Globus pallidus (tissue), 1 donor: ENCODE measurements at regions not wholly inside any gene's neighbourhood (a gene's known extent, or its start where the extent isn't known, plus 50 kb on each side); places are given as distances from the start of the nearest gene placed in this dataset.
A peak's percentile ranks its signal among the peaks of the same experiment; 100 is the strongest.
"Not testable (repeated sequence)": the region's sequence is repeated elsewhere in the genome, so short reads cannot be mapped to it uniquely, and the experiment has no call there.

Experiments
- DNase-seq: peaks from one replicate; pipeline ENCODE4 v3.0.0-alpha.2; 2015; ENCODE audit warnings: low spot score

- DNase-seq, result no peak
Measured at GRCh38 chr22:25487508-25487907, 77.0 kb upstream of the GRK3 start.

DNA sequence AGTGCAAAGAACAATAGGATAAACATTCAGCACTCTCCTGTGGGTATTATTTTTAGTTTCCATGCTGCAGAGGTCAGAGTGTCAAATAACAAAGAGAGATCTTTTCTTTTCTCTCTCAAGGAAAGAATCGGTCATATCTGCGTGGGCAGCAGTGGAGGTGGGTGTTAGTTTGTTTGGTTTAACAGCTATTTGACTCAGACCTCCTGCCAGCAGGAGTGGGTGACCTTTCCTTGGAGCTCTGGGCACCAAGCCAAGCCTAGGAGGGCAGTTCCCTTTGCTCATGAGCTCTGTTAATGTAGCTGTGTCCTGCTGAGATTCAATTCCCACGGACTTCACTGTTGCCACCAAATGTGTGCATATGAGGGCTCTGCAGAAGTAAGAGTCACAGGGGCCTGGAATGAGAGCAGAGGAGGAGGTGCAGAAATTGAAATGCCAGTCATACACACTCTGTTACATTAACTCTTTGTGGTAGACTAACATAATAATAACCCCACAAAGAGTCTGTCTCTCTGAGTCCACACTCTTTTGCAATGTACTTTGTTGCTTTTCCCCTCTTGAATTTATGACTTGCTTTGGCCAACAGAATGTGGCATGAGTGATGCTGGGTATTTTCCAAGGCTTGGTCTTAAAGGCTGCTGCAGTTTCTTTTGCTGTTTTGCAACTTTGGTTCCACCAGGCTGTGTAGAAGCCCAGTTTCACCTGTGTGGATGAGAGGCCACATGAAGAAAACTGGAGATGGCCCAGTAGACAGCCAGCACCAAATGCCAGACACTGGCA lies 76.0 kb upstream of the GRK3 start:
- no peak for DNase-seq

DNA sequence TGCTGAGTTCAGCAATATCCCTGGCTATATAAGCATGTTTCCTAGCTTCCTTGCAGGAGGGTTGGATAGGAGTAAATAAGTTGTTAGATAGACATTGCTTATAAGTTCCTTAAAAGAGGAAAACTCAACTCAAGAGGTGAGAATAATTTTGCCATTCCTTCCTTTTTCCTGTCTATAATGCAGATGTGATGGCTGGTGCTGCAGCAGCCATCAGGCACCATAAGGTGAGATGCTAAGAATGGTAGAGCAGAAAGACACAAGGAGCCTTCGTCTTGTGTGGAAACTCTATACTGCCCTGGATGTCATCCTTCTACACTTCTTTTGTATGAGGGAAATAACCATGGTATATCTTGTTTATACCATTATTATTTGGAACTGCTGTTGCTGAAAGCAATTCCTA lies 74.5 kb upstream of the GRK3 start:
- no peak for DNase-seq

- no peak for DNase-seq
Measured at GRCh38 chr22:25490896-25491295, 73.6 kb upstream of the GRK3 start.

DNA sequence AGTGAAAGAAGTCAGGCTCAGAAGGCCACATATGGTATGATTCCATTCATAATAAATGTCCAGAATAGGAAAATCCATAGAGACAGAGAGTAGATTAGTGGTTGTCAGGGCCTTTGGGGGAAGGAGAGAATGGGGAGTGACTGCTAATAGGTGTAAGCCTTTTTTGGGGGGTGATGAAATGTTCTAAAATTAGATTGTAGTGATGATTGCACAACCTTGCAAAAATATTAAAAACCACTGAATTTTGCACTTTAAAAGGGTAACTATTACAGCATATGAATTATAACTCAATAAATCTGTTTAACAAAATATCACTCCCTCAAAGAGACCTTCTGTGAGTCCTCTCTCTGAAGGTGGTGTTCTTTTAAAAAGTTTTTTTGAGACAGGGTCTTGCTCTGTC lies 72.3 kb upstream of the GRK3 start:
- DNase-seq, result no peak

GRCh38 chr22:25492841-25493734 lies 71.4 kb upstream of the GRK3 start:
- DNase-seq, result peak; percentile 69

DNA sequence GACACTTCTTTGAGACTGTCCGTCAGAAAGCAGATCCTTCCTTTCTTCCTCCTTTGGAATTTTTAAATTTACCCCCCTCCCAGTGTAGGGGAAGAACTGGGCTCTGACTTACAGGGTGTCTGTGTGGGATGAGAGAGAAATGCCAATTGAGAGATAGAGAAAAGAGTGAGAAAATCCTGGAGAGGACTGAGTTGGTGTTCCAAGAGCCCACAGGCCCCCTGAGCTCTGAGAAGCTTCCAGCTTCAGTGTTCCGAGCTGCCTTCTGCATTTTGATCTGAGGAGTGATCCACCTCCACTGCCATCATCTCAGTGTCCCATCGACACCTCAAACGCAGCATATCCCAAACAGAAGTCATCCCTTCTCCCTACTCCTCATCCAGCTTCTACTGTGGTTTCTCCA lies 70.7 kb upstream of the GRK3 start:
- DNase-seq, result no peak

GRCh38 chr22:25494774-25495173 lies 69.7 kb upstream of the GRK3 start:
- DNase-seq, result no peak

DNA sequence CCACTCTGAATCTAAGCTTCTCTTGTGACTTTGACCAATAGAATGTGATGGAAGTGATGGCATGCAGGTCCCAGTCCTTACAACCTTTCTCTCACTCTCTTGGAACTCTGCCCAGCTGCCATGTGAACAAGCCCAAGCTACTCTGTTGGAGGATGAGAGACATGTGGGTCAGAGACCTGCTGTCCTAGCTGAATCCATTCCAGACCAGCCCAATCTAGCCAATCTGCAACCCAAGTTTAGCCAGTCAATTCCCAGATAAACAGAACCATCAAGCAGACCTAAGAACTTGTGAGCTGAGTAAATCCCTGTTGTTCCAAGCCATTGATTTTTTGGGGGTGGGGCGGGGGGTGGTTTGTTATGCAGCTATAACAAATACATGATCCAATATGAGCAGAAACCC lies 69.2 kb upstream of the GRK3 start:
- no peak for DNase-seq

DNA sequence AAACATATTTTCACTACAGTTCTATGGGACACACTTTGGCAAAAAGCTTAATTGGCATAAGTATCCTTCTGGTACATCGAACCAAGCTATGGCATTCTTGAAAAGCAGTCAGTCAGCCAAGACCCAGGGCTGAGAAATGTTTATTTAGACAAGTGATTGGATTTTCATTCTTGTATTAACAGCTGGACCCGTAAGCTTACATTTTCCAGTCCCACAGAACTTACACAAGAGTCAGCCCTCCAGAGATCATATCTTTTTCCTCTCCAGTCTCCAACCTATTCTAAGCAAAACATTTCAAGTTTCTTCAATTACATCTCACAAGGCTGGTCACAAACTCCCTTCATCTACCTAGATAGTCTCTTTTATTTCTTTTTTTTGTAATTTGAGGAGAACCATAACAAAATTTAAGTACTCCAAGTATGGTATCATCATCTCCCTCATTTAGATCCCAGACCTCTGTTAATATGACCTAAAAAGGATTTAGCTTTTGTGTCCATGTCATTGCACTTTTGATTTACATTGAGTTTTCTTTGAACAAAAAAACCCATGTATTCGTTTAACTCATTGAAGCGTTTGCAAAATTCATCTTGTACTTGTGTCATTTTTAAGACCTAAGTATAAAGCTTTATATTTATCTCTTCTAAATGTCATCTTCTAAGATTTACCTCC lies 67.9 kb upstream of the GRK3 start:
- DNase-seq, result no peak

- no peak for DNase-seq
Measured at GRCh38 chr22:25497181-25497641, 67.3 kb upstream of the GRK3 start.

DNA sequence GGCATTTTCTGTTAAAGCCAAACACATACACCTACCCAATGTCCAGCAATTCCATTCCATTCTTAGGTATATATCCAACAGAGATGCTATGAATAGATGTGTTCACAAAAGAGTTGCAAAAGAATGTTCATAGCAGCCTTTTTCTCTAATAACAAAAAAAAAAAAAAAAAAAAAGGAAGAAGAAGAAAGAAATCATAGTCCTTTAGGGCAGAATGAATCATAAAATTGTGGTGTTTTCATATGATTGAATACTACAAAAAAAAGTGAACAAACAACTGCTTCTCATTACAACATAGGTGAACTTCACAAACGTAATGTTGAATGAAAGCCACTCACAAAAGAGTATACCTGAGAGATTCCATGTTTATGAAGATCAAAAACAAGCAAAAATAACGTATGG lies 66.8 kb upstream of the GRK3 start:
- no peak for DNase-seq

DNA sequence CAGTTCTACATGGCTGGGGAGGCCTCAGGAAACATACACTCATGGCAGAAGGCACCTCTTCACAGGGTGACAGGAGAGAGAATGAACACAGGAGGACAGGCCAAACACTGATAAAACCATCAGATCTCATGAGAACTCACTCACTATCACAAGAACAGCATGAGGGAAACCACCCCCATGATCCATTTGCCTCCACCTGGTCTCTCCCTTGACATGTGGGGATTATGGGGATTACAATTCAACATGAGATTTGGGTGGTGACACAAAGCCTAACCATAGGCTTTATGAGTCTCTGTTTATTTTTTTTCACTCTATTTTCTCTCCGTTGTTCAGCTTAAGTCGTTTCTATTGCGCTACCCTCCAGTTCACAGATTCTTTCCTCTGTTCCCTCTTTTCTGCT lies 63.8 kb upstream of the GRK3 start:
- not testable (repeated sequence) for DNase-seq

GRCh38 chr22:25504017-25504416 lies 60.5 kb upstream of the GRK3 start:
- DNase-seq, result not testable (repeated sequence)

GRCh38 chr22:25508161-25508560 lies 56.3 kb upstream of the GRK3 start:
- DNase-seq, result no peak

- no peak for DNase-seq
Measured at GRCh38 chr22:25508761-25509321, 55.6 kb upstream of the GRK3 start.

GRCh38 chr22:25509374-25509791 lies 55.1 kb upstream of the GRK3 start:
- no peak for DNase-seq

GRCh38 chr22:25510876-25511275 lies 53.6 kb upstream of the GRK3 start:
- no peak for DNase-seq

DNA sequence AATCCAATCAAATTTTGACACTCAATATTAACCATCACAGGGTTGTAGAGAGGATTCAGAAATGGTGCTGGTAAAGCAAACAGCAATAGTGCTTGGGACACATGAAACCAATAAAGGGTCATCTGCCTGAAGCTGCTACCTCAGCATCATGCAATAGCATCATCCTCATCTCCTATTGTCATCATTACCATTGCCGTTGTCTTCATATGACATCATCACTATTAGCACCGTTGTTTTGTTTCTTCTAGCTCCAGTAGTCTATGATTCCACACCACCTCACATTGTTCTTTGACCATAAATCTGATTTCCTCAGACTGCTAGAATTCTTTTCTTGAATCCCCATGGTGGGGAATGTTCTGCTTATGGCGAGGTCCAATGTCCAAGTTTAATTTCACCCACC lies 52.8 kb upstream of the GRK3 start:
- no peak for DNase-seq

DNA sequence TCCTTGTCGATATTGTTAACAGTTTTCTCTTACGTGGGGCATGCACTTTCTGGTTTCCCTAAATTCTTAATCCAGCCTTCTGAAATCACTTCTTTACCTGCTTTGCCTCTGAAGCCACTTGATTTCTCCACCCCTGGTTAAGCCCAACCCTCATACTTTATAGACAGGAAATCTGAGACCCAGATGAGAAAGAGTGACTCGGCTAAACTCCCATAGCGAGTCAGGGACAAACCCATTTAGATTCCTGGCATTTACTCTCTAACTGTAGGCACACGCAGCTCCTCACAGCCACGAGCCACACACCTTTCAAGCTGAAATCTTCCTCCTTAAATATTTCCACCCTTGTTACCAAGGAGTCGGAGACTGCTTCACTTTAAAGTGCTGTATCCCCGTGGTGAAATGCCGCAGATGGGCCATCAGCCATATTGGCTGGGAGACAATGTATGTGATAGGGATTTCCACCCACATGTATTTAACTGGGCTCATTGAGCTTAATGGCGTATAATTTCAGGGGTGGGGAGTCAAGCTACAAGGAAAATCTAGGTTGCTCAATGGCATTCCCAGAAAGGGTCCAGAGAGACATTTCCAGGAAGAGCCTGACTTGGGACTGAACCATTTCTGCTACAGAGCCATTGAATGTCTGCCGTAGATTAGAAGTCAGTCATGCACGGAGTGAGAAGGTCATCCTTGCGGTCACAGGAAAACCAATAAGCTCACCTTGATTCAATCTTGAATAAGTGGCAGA lies 49.9 kb upstream of the GRK3 start:
- DNase-seq, result no peak
